ENCODE measurements at regions not wholly inside any gene's neighbourhood (a gene's known extent, or its start where the extent isn't known, plus 50 kb on each side); places are given as distances from the start of the nearest gene placed in this dataset.

GRCh38 chr4:24273136-24273535 is 311.2 kb downstream of the DHX15 start:
- no peak for TF ChIP-seq CTCF (IDR thresholded peaks at IDR 0.05)
- no peak for TF ChIP-seq CEBPB (IDR thresholded peaks at IDR 0.05)
- no peak for TF ChIP-seq SREBF2 (IDR thresholded peaks at IDR 0.05)
- no peak for TF ChIP-seq RFX5 (IDR thresholded peaks at IDR 0.05)
- no peak for TF ChIP-seq ESRRA (IDR thresholded peaks at IDR 0.05; ENCODE audit: borderline replicate concordance, low read length)
- TF ChIP-seq USF2 (IDR thresholded peaks at IDR 0.05): no peak
- no peak for TF ChIP-seq JUNB (IDR thresholded peaks at IDR 0.05)
- no peak for TF ChIP-seq FOSL2 (IDR thresholded peaks at IDR 0.05)
- no peak for TF ChIP-seq FOSL2 (CRISPR knock-in tag; IDR thresholded peaks at IDR 0.05)

Data from A549 (cell line).